Astrocyte of the hippocampus (primary cell): ENCODE measurements at regions not wholly inside any gene's neighbourhood (a gene's known extent, or its start where the extent isn't known, plus 50 kb on each side); places are given as distances from the start of the nearest gene placed in this dataset.
A peak's percentile ranks its signal among the peaks of the same experiment; 100 is the strongest.
"Not testable (repeated sequence)": the region's sequence is repeated elsewhere in the genome, so short reads cannot be mapped to it uniquely, and the experiment has no call there.

Source experiments
- DNase-seq: peaks from one replicate; pipeline ENCODE4 v3.0.0; 2011; ENCODE audit warnings: low read depth, low spot score

GRCh38 chr17:51387986-51388385, 127.6 kb downstream of the UTP18 start:
- DNase-seq = no peak

DNA sequence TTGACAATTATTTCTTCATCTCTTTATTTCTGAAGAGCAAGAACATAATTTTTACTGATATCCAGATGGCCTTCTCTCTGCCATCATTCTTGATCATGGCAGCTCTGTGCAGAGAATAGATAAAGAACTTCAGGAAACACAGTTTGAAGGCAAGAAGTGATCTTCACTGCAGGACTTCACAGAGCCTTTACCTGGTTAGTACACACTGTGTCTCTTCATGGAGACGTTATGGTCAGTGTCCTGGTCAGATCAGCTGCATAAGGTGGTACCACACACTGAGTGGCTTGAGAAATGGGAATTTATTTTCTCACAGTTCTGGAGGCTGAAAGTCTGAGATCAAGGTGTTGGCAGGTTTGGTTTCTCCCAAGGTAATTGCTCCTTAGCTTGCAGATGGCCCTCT, 129.5 kb downstream of the UTP18 start:
- no peak for DNase-seq

DNA sequence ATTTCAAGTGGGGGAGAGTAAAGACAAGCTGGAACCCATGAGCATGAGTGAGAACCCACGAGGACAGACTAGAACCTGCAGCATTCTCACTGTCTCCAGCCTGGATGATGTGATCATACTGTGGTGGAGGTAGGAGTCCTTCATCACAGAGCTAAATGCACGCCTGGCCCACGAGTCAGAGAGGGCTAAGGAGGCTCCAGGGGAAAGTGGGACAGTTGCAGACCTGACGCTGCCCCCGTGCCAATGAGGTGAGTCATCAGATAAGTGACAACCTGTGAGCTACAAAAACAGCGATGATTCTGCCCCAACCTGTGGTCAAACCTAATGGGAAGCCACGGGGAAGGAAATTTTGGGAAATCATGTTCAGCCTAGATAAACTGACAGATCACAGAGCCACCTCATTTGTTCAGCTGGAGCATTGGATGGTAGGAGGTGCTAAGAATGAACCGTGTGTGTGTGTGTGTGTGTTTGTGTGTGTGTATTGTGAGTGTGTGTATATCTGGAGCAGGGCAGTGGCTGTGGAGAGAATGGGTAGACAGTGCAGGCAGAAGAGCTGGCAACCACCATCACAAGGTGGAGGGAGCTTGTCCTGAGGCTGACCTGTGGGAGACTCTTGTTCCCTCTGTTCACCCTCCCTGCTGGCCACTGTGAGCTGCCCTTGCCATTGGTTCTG, 131.8 kb downstream of the UTP18 start:
- DNase-seq = peak; percentile 38

- DNase-seq = no peak
These were observed 135.3 kb downstream of the UTP18 start for GRCh38 chr17:51395621-51396020.

DNA sequence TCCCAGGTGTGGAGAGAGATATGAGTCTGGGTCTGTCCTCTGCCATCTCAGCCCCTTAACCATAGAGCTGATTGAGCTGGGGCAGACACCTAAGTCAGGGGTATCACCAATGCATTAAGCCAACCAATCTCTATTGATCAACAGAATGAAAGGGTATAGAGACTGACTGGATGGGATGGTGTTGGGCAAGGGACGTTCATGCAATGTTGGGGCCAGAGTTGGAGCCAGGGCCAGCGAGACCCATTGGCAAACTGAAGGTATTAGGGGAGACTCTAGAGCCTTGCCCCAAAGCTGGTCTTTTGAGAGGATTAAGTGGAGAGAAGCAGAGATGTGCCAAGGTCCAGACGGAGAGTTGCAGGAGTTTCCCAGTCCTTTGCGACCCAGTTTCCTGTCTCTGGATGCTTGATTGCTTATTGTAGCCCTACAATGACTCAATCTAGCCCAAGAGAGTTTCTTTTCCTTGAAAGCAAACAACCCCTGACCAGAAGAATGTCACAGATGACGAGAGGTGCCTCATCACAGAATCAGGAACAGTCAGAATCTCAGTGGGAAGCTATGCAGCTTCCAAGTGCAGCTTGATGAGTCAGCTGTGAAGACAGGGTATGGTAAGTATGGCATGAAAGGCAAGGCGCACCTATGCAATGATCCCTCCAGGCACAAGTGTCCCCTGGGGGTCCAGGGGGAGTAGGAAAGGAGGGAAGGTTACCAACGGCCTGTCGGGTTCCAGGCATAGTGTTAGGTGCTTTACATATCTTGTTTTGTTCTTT, 137.2 kb downstream of the UTP18 start:
- peak; percentile 89 for DNase-seq

DNA sequence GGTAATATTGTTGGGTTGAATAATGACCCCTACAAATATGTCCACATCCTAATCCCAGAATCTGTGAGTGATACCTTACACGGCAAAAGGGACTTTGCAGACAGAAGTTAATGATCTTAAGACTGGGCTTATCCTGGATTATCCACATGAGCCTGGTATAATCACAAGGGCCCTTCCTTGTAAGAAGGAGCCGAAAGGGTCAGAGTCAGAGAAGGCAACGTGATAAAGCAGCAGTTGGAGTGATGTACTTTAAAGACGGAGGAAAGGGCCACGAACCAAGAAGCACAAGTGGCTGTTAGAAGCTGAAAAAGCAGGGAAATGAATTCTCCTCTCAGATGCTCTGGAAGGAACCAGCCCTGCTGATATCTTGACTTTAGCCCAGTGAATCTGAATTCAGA, 137.8 kb downstream of the UTP18 start:
- no peak for DNase-seq

DNA sequence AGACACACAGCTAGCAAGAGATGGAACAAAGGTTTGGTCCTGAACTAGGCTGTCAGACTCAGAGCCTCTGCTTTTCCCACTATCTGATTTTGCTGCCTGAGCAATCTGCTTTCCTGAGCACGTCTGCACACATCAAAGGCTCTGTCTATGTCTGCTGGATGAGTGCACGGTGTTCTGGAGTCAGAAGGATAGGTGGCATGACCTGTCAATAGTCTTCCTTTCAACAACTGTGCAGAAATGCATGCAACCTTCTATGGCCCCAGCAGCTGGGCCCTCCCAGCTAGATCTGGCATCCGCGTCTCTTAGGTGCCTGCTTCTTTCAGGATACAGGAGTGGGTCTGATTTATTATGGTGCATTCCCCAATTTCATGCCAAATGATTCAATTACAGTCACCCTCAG, 138.3 kb downstream of the UTP18 start:
- no peak for DNase-seq

DNA sequence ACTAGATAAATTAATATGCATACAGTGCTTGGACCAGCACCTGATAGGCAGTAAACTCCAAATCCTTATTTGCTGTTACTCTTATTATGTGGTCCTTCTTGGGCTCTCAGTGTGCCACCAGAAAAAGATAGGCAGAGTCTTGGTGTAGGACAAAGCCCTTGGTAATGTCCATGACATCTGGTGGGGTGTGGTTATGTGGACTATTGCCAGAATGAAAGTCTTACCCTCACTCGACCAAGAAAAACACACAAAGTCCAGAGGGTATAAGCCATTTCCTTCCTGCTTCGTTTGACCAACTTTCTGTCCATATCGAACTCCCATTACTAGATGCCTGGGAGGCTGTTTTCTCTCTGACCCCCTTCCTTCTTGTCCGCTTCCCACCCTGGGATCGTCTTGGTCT, 140.9 kb downstream of the UTP18 start:
- no peak for DNase-seq

- DNase-seq = no peak
These were observed 142.6 kb downstream of the UTP18 start for GRCh38 chr17:51402899-51403298.

DNA sequence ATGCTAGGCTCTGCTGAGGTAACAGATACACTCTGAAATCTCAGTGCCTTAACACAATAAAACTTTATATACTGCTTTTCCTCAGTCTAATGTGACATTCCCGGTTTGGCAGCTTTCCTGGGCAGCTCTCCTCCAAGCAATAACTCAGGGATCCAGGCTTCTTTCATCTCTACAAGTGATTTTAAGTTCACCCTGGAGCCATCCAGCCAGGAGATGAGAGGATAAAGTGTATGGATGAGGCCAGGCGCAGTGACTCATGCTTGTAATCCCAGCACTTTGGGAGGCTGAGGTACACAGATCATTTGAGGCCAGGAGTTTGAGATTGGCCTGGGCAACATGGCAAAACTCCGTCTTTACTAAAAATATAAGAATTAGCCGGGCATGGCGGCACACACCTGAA, 147.2 kb downstream of the UTP18 start:
- no peak for DNase-seq

- DNase-seq = no peak
These were observed 159.1 kb downstream of the UTP18 start for GRCh38 chr17:51419476-51419875.

DNA sequence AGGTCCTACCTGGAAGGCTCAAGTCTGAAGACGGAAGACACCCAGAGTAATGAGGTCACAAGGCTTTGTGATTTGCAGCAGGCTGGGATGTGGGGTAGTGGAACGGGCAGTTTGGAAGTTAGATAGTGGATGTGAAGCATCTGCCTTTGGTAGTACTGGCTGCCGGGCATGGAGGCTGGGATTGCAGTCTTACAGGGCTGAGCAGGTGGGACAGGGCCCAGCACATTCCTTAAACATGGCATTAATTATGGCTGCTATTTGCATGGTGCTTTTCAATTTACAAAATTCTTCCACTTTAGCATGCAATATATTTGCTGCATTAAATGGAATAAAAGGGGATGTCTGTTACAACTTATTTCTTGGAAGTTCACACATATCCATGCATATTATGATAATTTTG, 161.2 kb downstream of the UTP18 start:
- DNase-seq = no peak

GRCh38 chr17:51422634-51423033, 162.3 kb downstream of the UTP18 start:
- no peak for DNase-seq

DNA sequence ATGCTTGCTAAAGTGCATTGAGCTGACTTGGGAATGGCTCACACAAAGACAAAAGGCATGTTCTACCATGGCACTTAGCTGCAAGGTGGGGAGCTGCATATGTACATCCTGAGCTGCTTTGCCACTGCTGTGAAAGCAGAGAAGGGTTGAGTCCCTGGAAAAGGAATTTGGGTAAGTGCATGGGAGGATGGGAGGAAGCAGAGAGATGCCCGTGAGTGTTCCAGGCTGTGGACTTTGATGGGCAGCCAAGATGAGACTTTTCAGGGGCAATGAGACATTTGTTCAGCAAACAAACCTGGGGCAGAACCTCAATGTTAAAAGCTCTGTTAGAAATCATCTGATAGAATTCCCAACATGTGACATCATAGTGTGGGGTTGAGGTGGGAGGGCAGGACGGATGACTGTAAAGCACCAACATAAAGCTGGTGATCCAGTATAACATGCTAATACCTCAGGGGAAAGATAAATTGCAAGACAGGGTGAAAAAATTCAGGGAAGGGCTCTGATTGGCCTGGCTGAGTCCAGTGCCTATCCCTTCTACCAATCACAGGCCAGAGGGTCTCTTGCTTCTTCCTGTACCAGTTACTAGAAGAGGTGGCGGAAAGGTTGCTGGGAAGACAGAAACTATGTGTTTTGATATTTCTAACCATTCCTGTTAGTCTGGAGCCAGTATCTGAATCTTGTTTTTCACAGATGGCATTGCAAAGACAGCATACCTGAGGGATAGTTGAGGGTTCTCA, 163.2 kb downstream of the UTP18 start:
- peak; percentile 11 for DNase-seq

- DNase-seq = no peak
These were observed 165.4 kb downstream of the UTP18 start for GRCh38 chr17:51425773-51426172.

GRCh38 chr17:51427323-51427811, 167.0 kb downstream of the UTP18 start:
- no peak for DNase-seq

GRCh38 chr17:51427856-51428255, 167.5 kb downstream of the UTP18 start:
- DNase-seq = no peak

DNA sequence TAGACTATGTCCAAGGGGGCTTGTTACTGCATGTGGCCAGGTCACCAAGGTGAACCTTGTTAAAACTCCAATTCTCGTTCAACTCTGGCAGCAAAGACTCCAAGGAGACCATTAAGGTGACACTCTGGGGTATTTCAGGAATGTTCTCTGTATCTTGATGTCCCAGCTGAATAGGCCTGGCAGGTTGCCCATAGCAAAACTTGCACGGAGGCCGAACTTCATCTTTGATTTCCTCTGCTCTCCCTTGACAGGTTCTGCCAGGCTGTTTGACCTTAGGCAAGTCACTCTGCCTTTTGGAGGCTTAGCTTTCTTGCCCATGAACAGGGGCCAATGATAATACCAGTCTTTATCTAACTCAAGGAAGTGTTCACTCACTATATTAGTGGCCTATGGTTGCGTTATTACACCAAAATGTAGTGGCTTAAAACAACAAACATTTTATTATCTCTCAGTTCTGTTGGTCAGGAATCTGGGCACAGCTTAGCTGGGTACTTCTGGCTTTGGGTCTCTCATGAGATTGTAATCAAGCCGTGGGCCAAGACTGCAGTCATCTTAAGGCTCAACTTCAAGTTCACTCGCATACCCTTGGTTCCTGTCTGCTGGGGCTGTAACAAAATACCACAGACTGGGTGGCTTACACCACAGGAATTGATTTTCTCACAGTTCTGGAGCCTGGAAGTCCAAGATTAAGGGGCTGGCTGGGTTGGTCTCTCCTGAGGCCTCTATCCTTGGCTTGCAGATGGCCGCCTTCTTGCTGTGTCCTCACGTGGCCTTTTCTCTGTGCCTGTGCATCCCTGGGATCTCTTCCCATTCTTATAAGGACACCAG, 168.5 kb downstream of the UTP18 start:
- peak; percentile 60 for DNase-seq

GRCh38 chr17:51429938-51430337, 169.6 kb downstream of the UTP18 start:
- not testable (repeated sequence) for DNase-seq

GRCh38 chr17:51430591-51430990, 170.2 kb downstream of the UTP18 start:
- no peak for DNase-seq

- no peak for DNase-seq
These were observed 174.3 kb downstream of the UTP18 start for GRCh38 chr17:51434434-51435170.
